ENCODE measurements at regions not wholly inside any gene's neighbourhood (a gene's known extent, or its start where the extent isn't known, plus 50 kb on each side); places are given as distances from the start of the nearest gene placed in this dataset.

DNA sequence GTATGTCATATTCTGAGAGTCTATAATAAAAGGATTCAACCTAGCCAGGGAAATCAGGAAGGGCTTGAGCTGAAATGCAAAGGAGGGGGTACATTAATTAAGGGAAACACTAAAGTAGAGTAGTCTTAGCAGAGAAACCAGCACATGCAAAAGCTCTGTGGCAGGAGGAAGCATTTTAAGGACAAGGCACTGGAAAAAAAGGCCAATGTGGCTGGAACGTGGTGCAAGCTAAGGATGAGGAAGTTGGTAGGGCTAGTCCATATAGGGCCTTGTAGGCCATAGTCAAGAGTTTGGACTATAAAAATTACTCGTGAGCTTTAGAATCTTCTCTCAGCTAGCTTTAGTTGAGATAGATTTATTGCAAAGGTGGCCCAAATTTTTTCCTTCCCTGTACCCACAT lies 75.2 kb upstream of the TOP1 start:
- no peak overlapping the region for H3K4me2 ChIP-seq (ENCODE audit: insufficient read depth, low read length, poor library complexity, severe bottlenecking)
- H3K4me1 ChIP-seq (ENCODE audit: control insufficient read depth in 2 of 2, insufficient read depth in 1 of 2, low read depth in 1 of 2, low read length in 2 of 2): peaks cover 0 to 3% of the 10 kb centered on the region in 2 donors
- no peak overlapping the region for H3K4me3 ChIP-seq (ENCODE audit: low read length in 2 of 2)
- H2BK15ac ChIP-seq (ENCODE audit: low read length): no peak overlapping the region
- H3K9me3 ChIP-seq (replicated peaks in 1 of 2; ENCODE audit: control insufficient read depth in 2 of 2, insufficient read depth in 1 of 2, low read depth in 1 of 2, low read length in 2 of 2): peaks cover 0 to 3% of the 10 kb centered on the region in 2 donors
- H3K27ac ChIP-seq (replicated peaks; ENCODE audit: low read length): no peak overlapping the region
- no peak overlapping the region for H2BK120ac ChIP-seq (ENCODE audit: low read depth, low read length)
- H2BK12ac ChIP-seq (ENCODE audit: low read length): no peak overlapping the region
- no peak overlapping the region for H2BK5ac ChIP-seq (ENCODE audit: low read length)
- H3K27me3 ChIP-seq (ENCODE audit: control insufficient read depth in 3 of 3, insufficient read depth in 3 of 3, low read depth in 1 of 3, low read length in 3 of 3): no peaks in the 10 kb centered on the region
- H3K36me3 ChIP-seq (replicated peaks in 1 of 2; ENCODE audit: control insufficient read depth in 2 of 2, insufficient read depth in 2 of 2, low read length in 2 of 2): no peaks in the 10 kb centered on the region
- no peak overlapping the region for H3K18ac ChIP-seq (ENCODE audit: low read length)
- H2AFZ ChIP-seq (ENCODE audit: low read length): no peak overlapping the region
- no peaks in the 10 kb centered on the region for H3K79me1 ChIP-seq (ENCODE audit: low read depth, low read length)
- no peak for DNase-seq (ENCODE audit: low spot score)
- no peak overlapping the region for H2AK5ac ChIP-seq (ENCODE audit: low read depth, low read length)
- no peak overlapping the region for H3K23ac ChIP-seq (ENCODE audit: low read depth, low read length, poor library complexity)
- H3K14ac ChIP-seq (ENCODE audit: low read length): no peak overlapping the region
- H4K8ac ChIP-seq (ENCODE audit: low read depth, low read length): no peak overlapping the region
- no peak overlapping the region for H3K9ac ChIP-seq (ENCODE audit: low read depth, low read length, poor library complexity)
- H3K4ac ChIP-seq (ENCODE audit: low read length): no peak overlapping the region
- WGBS, 2 donors (ENCODE audit: extremely low coverage in 2 of 2, insufficient read length in 2 of 2, insufficient replicate concordance in 1 of 2): no CpG with 5 or more reads among the region's 2 CpGs
- H4K91ac ChIP-seq (ENCODE audit: low read depth, low read length, poor library complexity): no peak overlapping the region

DNA sequence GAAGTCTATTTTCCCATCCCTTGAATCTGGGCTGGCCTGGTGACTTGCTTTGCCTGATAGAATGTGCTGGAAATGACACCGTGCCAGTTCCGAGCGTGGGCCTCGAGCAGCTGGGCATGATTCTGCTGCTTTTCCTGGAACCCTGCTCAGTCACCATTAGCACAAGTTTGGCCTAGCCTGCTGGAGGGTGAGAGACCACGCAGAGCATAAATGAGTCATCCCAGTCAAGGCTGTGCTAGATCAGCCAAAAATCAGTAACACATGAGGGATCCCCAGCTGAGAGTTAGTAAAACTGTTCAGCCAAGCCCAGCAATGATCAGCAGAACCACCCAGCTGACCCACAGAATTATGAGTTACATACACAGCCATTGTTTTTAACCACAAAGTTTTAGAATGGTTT lies 74.8 kb upstream of the TOP1 start:
- H3K9ac ChIP-seq (ENCODE audit: low read depth, low read length, poor library complexity): no peak overlapping the region
- no peak overlapping the region for H2AFZ ChIP-seq (ENCODE audit: low read length)
- H3K23ac ChIP-seq (ENCODE audit: low read depth, low read length, poor library complexity): no peak overlapping the region
- no peak overlapping the region for H2AK5ac ChIP-seq (ENCODE audit: low read depth, low read length)
- H2BK5ac ChIP-seq (ENCODE audit: low read length): no peak overlapping the region
- no CpG with 5 or more reads among the region's 5 CpGs for WGBS, 2 donors (ENCODE audit: extremely low coverage in 2 of 2, insufficient read length in 2 of 2, insufficient replicate concordance in 1 of 2)
- no peak overlapping the region for H3K4me2 ChIP-seq (ENCODE audit: insufficient read depth, low read length, poor library complexity, severe bottlenecking)
- no peak overlapping the region for H2BK120ac ChIP-seq (ENCODE audit: low read depth, low read length)
- no peak overlapping the region for H3K27ac ChIP-seq (replicated peaks; ENCODE audit: low read length)
- H3K36me3 ChIP-seq (replicated peaks in 1 of 2; ENCODE audit: control insufficient read depth in 2 of 2, insufficient read depth in 2 of 2, low read length in 2 of 2): no peaks in the 10 kb centered on the region
- H4K91ac ChIP-seq (ENCODE audit: low read depth, low read length, poor library complexity): no peak overlapping the region
- no peaks in the 10 kb centered on the region for H3K79me1 ChIP-seq (ENCODE audit: low read depth, low read length)
- no peak overlapping the region for H3K4ac ChIP-seq (ENCODE audit: low read length)
- peaks cover 0 to 3% of the 10 kb centered on the region in 2 donors for H3K9me3 ChIP-seq (replicated peaks in 1 of 2; ENCODE audit: control insufficient read depth in 2 of 2, insufficient read depth in 1 of 2, low read depth in 1 of 2, low read length in 2 of 2)
- H3K14ac ChIP-seq (ENCODE audit: low read length): no peak overlapping the region
- peaks cover 0 to under 1% of the 10 kb centered on the region in 2 donors for H3K4me1 ChIP-seq (ENCODE audit: control insufficient read depth in 2 of 2, insufficient read depth in 1 of 2, low read depth in 1 of 2, low read length in 2 of 2)
- no peak overlapping the region for H3K18ac ChIP-seq (ENCODE audit: low read length)
- no peak overlapping the region for H2BK15ac ChIP-seq (ENCODE audit: low read length)
- no peaks in the 10 kb centered on the region for H3K27me3 ChIP-seq (ENCODE audit: control insufficient read depth in 3 of 3, insufficient read depth in 3 of 3, low read depth in 1 of 3, low read length in 3 of 3)
- DNase-seq (ENCODE audit: low spot score): no peak
- H2BK12ac ChIP-seq (ENCODE audit: low read length): no peak overlapping the region
- no peak overlapping the region for H4K8ac ChIP-seq (ENCODE audit: low read depth, low read length)
- H3K4me3 ChIP-seq (ENCODE audit: low read length in 2 of 2): no peak overlapping the region

DNA sequence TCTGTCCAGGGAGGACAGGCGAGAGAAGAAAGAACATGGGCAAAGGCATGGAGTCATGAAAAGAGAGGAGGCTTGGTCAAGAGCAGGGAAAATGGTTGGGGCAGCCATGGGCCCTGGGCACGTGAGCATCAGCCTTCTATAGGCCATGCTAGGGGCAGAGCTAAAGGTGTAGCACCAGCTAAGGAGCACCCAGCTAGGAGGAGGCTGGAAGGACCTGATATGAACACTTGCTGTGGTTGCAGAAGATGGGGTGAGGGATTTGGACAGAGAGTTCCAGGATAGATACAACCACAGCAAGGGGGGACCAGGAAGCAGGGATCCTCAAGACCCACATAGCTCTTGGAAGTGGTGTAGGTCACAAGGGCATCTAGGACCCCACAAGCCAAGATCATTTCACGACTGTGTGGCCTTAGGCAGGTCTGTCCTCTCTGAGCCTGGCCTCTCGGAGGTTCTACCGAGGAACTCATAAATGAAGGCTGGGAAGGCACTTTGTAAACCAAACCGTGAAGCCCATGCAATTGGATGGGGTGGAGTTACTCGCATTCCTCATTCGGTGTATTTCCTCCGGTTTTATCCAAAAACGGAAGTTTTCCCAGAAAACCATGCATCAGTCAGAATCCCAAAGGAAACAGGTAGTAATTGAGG lies 74.0 kb upstream of the TOP1 start:
- no CpG with 5 or more reads among the region's 10 CpGs for WGBS, 2 donors (ENCODE audit: extremely low coverage in 2 of 2, insufficient read length in 2 of 2, insufficient replicate concordance in 1 of 2)
- H2BK120ac ChIP-seq (ENCODE audit: low read depth, low read length): no peak overlapping the region
- peaks cover 0 to 3% of the 10 kb centered on the region in 2 donors for H3K9me3 ChIP-seq (replicated peaks in 1 of 2; ENCODE audit: control insufficient read depth in 2 of 2, insufficient read depth in 1 of 2, low read depth in 1 of 2, low read length in 2 of 2)
- no peak overlapping the region for H3K4me3 ChIP-seq (ENCODE audit: low read length in 2 of 2)
- H3K23ac ChIP-seq (ENCODE audit: low read depth, low read length, poor library complexity): no peak overlapping the region
- peaks cover 0 to 1% of the 10 kb centered on the region in 2 donors for H3K4me1 ChIP-seq (ENCODE audit: control insufficient read depth in 2 of 2, insufficient read depth in 1 of 2, low read depth in 1 of 2, low read length in 2 of 2)
- H3K18ac ChIP-seq (ENCODE audit: low read length): no peak overlapping the region
- H2BK15ac ChIP-seq (ENCODE audit: low read length): no peak overlapping the region
- no peak overlapping the region for H3K9ac ChIP-seq (ENCODE audit: low read depth, low read length, poor library complexity)
- H3K79me1 ChIP-seq (ENCODE audit: low read depth, low read length): no peaks in the 10 kb centered on the region
- no peak overlapping the region for H4K8ac ChIP-seq (ENCODE audit: low read depth, low read length)
- no peak overlapping the region for H2BK12ac ChIP-seq (ENCODE audit: low read length)
- H2BK5ac ChIP-seq (ENCODE audit: low read length): no peak overlapping the region
- no peaks in the 10 kb centered on the region for H3K36me3 ChIP-seq (replicated peaks in 1 of 2; ENCODE audit: control insufficient read depth in 2 of 2, insufficient read depth in 2 of 2, low read length in 2 of 2)
- H3K4me2 ChIP-seq (ENCODE audit: insufficient read depth, low read length, poor library complexity, severe bottlenecking): no peak overlapping the region
- no peak overlapping the region for H2AFZ ChIP-seq (ENCODE audit: low read length)
- H3K4ac ChIP-seq (ENCODE audit: low read length): no peak overlapping the region
- DNase-seq (ENCODE audit: low spot score): no peak
- no peak overlapping the region for H3K14ac ChIP-seq (ENCODE audit: low read length)
- no peak overlapping the region for H4K91ac ChIP-seq (ENCODE audit: low read depth, low read length, poor library complexity)
- no peak overlapping the region for H3K27ac ChIP-seq (replicated peaks; ENCODE audit: low read length)
- no peaks in the 10 kb centered on the region for H3K27me3 ChIP-seq (ENCODE audit: control insufficient read depth in 3 of 3, insufficient read depth in 3 of 3, low read depth in 1 of 3, low read length in 3 of 3)
- H2AK5ac ChIP-seq (ENCODE audit: low read depth, low read length): no peak overlapping the region

DNA sequence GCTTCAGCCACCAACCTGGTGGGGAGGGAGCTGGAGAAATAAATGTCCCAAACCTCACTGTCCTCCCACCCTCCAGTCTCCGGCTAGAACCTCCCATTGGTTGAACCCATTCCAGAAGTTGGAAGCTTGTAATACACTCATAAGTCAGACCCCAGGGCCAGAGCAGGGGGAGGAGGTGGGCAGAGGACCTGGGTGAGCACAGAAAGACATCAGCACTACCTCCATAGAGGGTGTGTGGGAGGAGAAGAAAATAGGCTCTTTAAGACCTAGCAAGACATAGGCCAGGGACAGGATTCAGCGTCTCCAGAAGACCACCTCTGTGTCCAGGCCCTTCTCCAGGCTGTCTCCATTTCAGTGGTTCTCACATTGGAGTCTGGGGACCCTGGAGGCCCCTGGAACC lies 73.3 kb upstream of the TOP1 start:
- Histone ChIP-seq H3K9me3 (replicated peaks in 1 of 2; ENCODE audit: control insufficient read depth in 2 of 2, insufficient read depth in 1 of 2, low read depth in 1 of 2, low read length in 2 of 2) (peaks cover 0 to 3% of the 10 kb centered on the region in 2 donors), H3K4me3 (ENCODE audit: low read length in 2 of 2) (no peak overlapping the region), H3K9ac (ENCODE audit: low read depth, low read length, poor library complexity) (no peak overlapping the region), H2AK5ac (ENCODE audit: low read depth, low read length) (no peak overlapping the region), H2AFZ (ENCODE audit: low read length) (no peak overlapping the region), H4K8ac (ENCODE audit: low read depth, low read length) (no peak overlapping the region), H3K18ac (ENCODE audit: low read length) (no peak overlapping the region), H3K14ac (ENCODE audit: low read length) (no peak overlapping the region), H3K4ac (ENCODE audit: low read length) (no peak overlapping the region), H3K23ac (ENCODE audit: low read depth, low read length, poor library complexity) (no peak overlapping the region), H2BK5ac (ENCODE audit: low read length) (no peak overlapping the region), H2BK15ac (ENCODE audit: low read length) (no peak overlapping the region), H2BK120ac (ENCODE audit: low read depth, low read length) (no peak overlapping the region), H3K4me2 (ENCODE audit: insufficient read depth, low read length, poor library complexity, severe bottlenecking) (no peak overlapping the region), H3K79me1 (ENCODE audit: low read depth, low read length) (no peaks in the 10 kb centered on the region), H3K27me3 (ENCODE audit: control insufficient read depth in 3 of 3, insufficient read depth in 3 of 3, low read depth in 1 of 3, low read length in 3 of 3) (no peaks in the 10 kb centered on the region), H3K36me3 (replicated peaks in 1 of 2; ENCODE audit: control insufficient read depth in 2 of 2, insufficient read depth in 2 of 2, low read length in 2 of 2) (no peaks in the 10 kb centered on the region), H2BK12ac (ENCODE audit: low read length) (no peak overlapping the region), H4K91ac (ENCODE audit: low read depth, low read length, poor library complexity) (no peak overlapping the region), H3K4me1 (ENCODE audit: control insufficient read depth in 2 of 2, insufficient read depth in 1 of 2, low read depth in 1 of 2, low read length in 2 of 2) (peaks cover 0 to 6% of the 10 kb centered on the region in 2 donors), H3K27ac (replicated peaks; ENCODE audit: low read length) (no peak overlapping the region)
- no peak for DNase-seq (ENCODE audit: low spot score)
- no CpG with 5 or more reads among the region's 2 CpGs for WGBS, 2 donors (ENCODE audit: extremely low coverage in 2 of 2, insufficient read length in 2 of 2, insufficient replicate concordance in 1 of 2)

All from neuronal stem cell (in vitro differentiated cells).